AG09319 (cell line): ENCODE measurements at regions not wholly inside any gene's neighbourhood (a gene's known extent, or its start where the extent isn't known, plus 50 kb on each side); places are given as distances from the start of the nearest gene placed in this dataset.
"Not testable (repeated sequence)": the region's sequence is repeated elsewhere in the genome, so short reads cannot be mapped to it uniquely, and the experiment has no call there.

Experiments used
- DNase-seq: peaks from one replicate; pipeline ENCODE4 v3.0.0-alpha.2; 2010; ENCODE audit warnings: low read depth; ENCODE audit errors: extremely low read depth
- TF ChIP-seq, protein P1 (sequence below): IDR thresholded peaks from 2 replicates; pipeline ENCODE4 v1.5.1; 2011; ENCODE audit warnings: low read depth, mild to moderate bottlenecking, inconsistent platforms, low read length, moderate library complexity

- TF ChIP-seq, protein P1, sequence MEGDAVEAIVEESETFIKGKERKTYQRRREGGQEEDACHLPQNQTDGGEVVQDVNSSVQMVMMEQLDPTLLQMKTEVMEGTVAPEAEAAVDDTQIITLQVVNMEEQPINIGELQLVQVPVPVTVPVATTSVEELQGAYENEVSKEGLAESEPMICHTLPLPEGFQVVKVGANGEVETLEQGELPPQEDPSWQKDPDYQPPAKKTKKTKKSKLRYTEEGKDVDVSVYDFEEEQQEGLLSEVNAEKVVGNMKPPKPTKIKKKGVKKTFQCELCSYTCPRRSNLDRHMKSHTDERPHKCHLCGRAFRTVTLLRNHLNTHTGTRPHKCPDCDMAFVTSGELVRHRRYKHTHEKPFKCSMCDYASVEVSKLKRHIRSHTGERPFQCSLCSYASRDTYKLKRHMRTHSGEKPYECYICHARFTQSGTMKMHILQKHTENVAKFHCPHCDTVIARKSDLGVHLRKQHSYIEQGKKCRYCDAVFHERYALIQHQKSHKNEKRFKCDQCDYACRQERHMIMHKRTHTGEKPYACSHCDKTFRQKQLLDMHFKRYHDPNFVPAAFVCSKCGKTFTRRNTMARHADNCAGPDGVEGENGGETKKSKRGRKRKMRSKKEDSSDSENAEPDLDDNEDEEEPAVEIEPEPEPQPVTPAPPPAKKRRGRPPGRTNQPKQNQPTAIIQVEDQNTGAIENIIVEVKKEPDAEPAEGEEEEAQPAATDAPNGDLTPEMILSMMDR = no peak
- no peak for DNase-seq
Measured at GRCh38 chr6:37569743-37570481, 70.2 kb upstream of the CCDC167 start.

DNA sequence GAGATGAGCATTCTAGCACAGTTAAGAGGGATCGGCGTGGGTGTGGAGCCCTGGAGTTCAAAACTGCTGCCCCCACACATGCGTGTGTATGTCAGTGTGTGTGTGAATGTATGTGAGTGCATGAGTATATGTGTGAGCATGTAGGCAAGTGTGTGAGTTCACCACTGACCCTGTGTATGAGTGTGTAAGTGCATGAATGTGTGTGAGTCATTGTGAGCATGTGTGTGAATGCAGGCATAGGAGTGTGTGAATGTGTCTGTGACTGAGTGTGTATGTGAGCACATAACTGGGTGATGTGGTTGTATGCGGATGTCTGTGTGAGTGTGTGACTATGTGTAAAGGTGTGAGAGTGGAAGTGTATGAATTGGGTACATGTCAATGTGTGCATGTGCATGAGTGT is 69.6 kb upstream of the CCDC167 start:
- DNase-seq = no peak
- TF ChIP-seq, protein P1 = no peak

- DNase-seq = no peak
- TF ChIP-seq, protein P1 = no peak
Measured at GRCh38 chr6:37566950-37567349, 67.3 kb upstream of the CCDC167 start.

DNA sequence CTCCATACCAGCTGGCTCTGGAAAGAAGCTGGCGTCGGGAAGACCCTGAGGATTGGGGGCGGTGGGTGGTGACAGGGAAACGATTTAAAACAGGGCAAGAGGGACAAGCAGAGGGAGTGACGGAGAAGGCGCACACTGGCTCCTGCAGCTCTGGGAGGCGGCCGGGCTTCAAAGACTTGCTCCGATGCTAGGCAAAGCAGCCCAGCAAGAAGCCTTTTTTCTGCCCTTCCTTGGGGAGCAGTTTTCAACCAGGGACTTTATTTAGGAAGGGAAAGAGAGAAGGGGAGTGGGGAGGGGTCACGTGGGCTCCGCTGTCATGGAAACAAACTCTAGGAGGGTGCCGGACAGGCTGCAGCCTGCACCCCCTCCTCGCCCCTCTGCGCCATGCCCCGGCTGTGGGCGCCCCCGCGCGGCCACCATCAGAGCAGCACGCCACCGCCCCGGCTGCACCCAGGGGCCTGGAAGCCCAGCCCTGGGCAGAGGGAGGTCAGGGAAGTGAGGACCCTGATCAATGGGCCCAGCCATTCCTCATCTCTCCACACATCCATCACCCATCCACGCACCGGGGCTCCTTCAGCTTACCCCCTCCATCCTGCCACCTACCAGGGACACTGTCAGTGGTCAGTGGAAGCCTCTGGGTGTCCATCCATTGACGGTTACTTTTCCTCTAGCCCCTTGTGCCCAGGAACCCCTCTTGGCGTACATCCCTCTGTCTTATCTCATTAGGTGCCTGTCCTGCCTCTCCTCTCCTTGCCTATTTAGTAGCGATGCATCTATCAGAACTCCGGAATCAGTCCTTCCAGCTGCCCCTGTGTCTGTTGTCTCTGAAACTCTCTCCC is 66.6 kb upstream of the CCDC167 start:
- no peak for DNase-seq
- TF ChIP-seq, protein P1 = peak; percentile 80

GRCh38 chr6:37565267-37566110 is 65.8 kb upstream of the CCDC167 start:
- DNase-seq = no peak
- TF ChIP-seq, protein P1 = no peak; the same call in 1 of the 2 replicates

- DNase-seq = not testable (repeated sequence)
Measured at GRCh38 chr6:37562926-37563288, 63.2 kb upstream of the CCDC167 start.

DNA sequence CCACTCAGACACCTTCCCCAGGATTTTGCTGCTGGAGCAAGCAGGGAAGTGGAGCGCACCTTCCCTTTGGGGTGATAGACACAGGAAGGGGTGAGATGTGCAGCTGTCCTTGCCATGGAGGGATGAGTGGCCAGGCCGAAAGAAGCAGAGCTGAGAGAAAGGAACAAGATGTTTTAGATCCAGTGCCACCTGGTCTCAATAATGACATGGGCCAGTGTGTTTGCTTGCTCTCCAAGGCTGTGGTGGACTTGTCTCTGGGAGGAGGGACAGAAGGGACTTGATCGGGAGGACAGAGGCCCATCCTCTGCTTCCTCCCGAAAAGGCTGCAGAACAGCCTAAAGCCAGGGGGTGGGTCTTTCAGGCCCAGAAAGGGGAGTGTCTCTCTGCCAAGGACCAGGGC is 61.7 kb upstream of the CCDC167 start:
- TF ChIP-seq, protein P1 = no peak

More for the DNA sequence above, 61.7 kb upstream of the CCDC167 start:
- DNase-seq = no peak
